Type B pancreatic cell (in vitro differentiated cells): ENCODE measurements at regions not wholly inside any gene's neighbourhood (a gene's known extent, or its start where the extent isn't known, plus 50 kb on each side); places are given as distances from the start of the nearest gene placed in this dataset.

ENCODE experiments used
- DNase-seq: peaks from one replicate; pipeline ENCODE4 v3.0.0; 2021; ENCODE audit warnings: mixed read lengths; ENCODE audit not compliant: unreplicated experiment; ENCODE audit errors: extremely low spot score
- H3K27ac Mint-ChIP-seq: 2 replicates; pipeline ENCODE4 v1.8.0; 2021; ENCODE audit warnings: mild to moderate bottlenecking, mixed read lengths
- H3K27me3 Mint-ChIP-seq: 2 replicates; pipeline ENCODE4 v1.8.0; 2021; ENCODE audit warnings: mixed read lengths
- H3K36me3 Mint-ChIP-seq: 2 replicates; pipeline ENCODE4 v1.8.0; 2021; ENCODE audit warnings: mixed read lengths
- H3K4me1 Mint-ChIP-seq: one replicate; pipeline ENCODE4 v1.8.0; 2021; ENCODE audit warnings: mixed read lengths; ENCODE audit not compliant: unreplicated experiment
- H3K4me3 Mint-ChIP-seq: 2 replicates; pipeline ENCODE4 v1.8.0; 2021; ENCODE audit warnings: mild to moderate bottlenecking, mixed read lengths
- H3K9me3 Mint-ChIP-seq: 2 replicates; pipeline ENCODE4 v1.8.0; 2021; ENCODE audit warnings: mixed read lengths
- CTCF ChIP-seq: fragments of 200-600 bp; sonication (generic); conservative IDR thresholded peaks from 2 replicates; pipeline ENCODE4 v1.5.0; 2021; ENCODE audit warnings: antibody characterized with exemption, mild to moderate bottlenecking

- Mint-ChIP-seq H3K27ac (no peak overlapping the region), H3K4me1 (peaks cover 33% of the 10 kb centered on the region), H3K4me3 (no peak overlapping the region), H3K36me3 (no peaks in the 10 kb centered on the region), H3K27me3 (peaks cover 8% of the 10 kb centered on the region), H3K9me3 (peaks cover 4% of the 10 kb centered on the region)
- DNase-seq = no peak
- no peak for TF ChIP-seq CTCF
These were observed 308.3 kb upstream of the AJAP1 start for GRCh38 chr1:4346131-4346530.

- no peak for TF ChIP-seq CTCF
- H3K9me3 Mint-ChIP-seq = no peaks in the 10 kb centered on the region
- no peak overlapping the region for H3K4me3 Mint-ChIP-seq
- H3K36me3 Mint-ChIP-seq = no peaks in the 10 kb centered on the region
- H3K27me3 Mint-ChIP-seq = peaks cover 5% of the 10 kb centered on the region
- DNase-seq = no peak
- H3K4me1 Mint-ChIP-seq = no peaks in the 10 kb centered on the region
- no peak overlapping the region for H3K27ac Mint-ChIP-seq
These were observed 303.0 kb upstream of the AJAP1 start for GRCh38 chr1:4351453-4351852.

- Mint-ChIP-seq H3K36me3 (no peaks in the 10 kb centered on the region), H3K4me3 (no peak overlapping the region), H3K4me1 (no peaks in the 10 kb centered on the region), H3K9me3 (no peaks in the 10 kb centered on the region), H3K27me3 (peaks cover 2% of the 10 kb centered on the region), H3K27ac (no peak overlapping the region)
- no peak for TF ChIP-seq CTCF
- DNase-seq = no peak
These were observed 301.1 kb upstream of the AJAP1 start for GRCh38 chr1:4353090-4353856.

- no peak for DNase-seq
- TF ChIP-seq CTCF = no peak
- Mint-ChIP-seq H3K27ac (no peak overlapping the region), H3K27me3 (peaks cover 8% of the 10 kb centered on the region), H3K36me3 (no peaks in the 10 kb centered on the region), H3K4me3 (no peak overlapping the region), H3K4me1 (no peaks in the 10 kb centered on the region), H3K9me3 (no peaks in the 10 kb centered on the region)
These were observed 298.6 kb upstream of the AJAP1 start for GRCh38 chr1:4355839-4356238.

- no peaks in the 10 kb centered on the region for H3K4me1 Mint-ChIP-seq
- peaks cover 11% of the 10 kb centered on the region for H3K27me3 Mint-ChIP-seq
- H3K4me3 Mint-ChIP-seq = no peak overlapping the region
- TF ChIP-seq CTCF = no peak
- no peak for DNase-seq
- no peaks in the 10 kb centered on the region for H3K36me3 Mint-ChIP-seq
- H3K27ac Mint-ChIP-seq = no peak overlapping the region
- no peaks in the 10 kb centered on the region for H3K9me3 Mint-ChIP-seq
These were observed 291.9 kb upstream of the AJAP1 start for GRCh38 chr1:4362314-4363044.
